ENCODE measurements at regions not wholly inside any gene's neighbourhood (a gene's known extent, or its start where the extent isn't known, plus 50 kb on each side); places are given as distances from the start of the nearest gene placed in this dataset.

GRCh38 chr18:69349912-69350597, 50.6 kb upstream of the DOK6 start:
- DNase-seq, result no peak
- Histone ChIP-seq H3K27me3 (replicated peaks in 1 of 2; ENCODE audit: control insufficient read depth in 2 of 2, extremely low read depth in 1 of 2, insufficient read depth in 2 of 2, low read length in 1 of 2) (no peaks in the 10 kb centered on the region), H3K4me3 (ENCODE audit: control insufficient read depth in 1 of 2, extremely low read depth in 1 of 2, low read length in 1 of 2) (no peak overlapping the region), H3K9me3 (no peaks in the 10 kb centered on the region), H3K27ac (ENCODE audit: low read length) (no peak overlapping the region), H3K4me1 (ENCODE audit: control insufficient read depth in 1 of 2, extremely low read depth in 1 of 2, insufficient read depth in 2 of 2, low read length in 2 of 2) (no peaks in the 10 kb centered on the region), H3K36me3 (ENCODE audit: control insufficient read depth in 2 of 2, extremely low read depth in 1 of 2, insufficient read depth in 1 of 2, low read length in 1 of 2) (no peaks in the 10 kb centered on the region)
- Mint-ChIP-seq H3K4me3 (no peak overlapping the region), H3K27me3 (peaks cover 2 to 9% of the 10 kb centered on the region in 2 donors), H3K4me1 (no peaks in the 10 kb centered on the region), H3K27ac (no peak overlapping the region), H3K9me3 (peaks cover 2 to 7% (median 3%) of the 10 kb centered on the region in 3 donors), H3K36me3 (no peaks in the 10 kb centered on the region)
- no CpG with 5 or more reads among the region's 7 CpGs for WGBS (ENCODE audit: insufficient coverage)
- ATAC-seq (replicated peaks in 1 of 4), result no peak
- POLR2A ChIA-PET, result no interaction called here
- CTCF ChIA-PET, result interaction anchor here in 1 of 2 donors (0.6 kb wide), 2 partner anchors 108 to 632 kb away, joined by 3 read pairs; no protein-coding TSS in a partner anchor

All from T-cell (primary cell).